Endothelial cell of hepatic sinusoid (primary cell): ENCODE measurements at regions not wholly inside any gene's neighbourhood (a gene's known extent, or its start where the extent isn't known, plus 50 kb on each side); places are given as distances from the start of the nearest gene placed in this dataset.
"Not testable (repeated sequence)": the region's sequence is repeated elsewhere in the genome, so short reads cannot be mapped to it uniquely, and the experiment has no call there.

ENCODE experiments used
- in situ Hi-C: cut with HindIII; loops from 2 replicates; pipeline ENCODE4 v1.10.0; 2017; ENCODE audit warnings: low sequenced_read_pairs

DNA sequence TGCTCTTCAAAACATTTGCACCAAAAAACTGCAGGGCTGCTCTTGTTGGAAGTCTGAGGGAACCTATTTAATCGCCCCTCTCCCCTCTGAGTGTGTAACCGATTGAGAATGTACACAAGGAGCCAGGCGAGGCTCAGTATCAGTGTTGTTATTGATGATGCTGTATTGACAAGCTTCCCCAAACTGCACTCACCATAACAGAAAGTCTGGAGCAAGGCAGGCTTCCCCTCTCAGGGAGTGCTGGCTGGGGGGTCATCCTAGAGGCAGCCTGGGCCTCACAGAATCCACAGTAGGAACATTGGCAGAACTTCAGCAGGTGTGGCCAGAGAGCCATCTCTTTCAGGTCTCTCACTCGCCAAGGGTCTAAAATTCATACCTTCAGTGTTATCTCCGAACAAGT lies 58.1 kb upstream of the TUNAR start:
- in situ Hi-C loops: no loop called here

DNA sequence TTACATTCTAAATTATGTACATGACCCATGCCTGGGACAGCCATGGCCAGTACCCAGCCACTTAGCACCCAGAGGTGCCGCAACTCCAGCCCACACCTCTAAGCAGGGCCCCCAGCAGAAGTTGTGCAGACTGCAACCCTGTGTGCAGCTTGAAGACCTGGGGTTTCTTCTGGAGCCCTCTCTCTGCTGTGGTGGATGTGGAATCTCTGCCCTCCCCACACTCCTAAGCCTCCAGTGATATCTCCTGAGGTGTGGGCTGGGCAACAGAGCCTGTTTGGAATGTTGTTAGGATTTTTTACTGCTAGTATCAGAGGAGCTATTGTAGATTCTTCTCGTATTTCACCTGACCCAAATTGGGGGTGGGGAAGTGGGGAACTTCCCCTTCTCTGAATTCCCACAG lies 59.4 kb upstream of the TUNAR start:
- in situ Hi-C loops: no loop called here

GRCh38 chr14:95816539-95816938 lies 60.1 kb upstream of the TUNAR start:
- in situ Hi-C loops: no loop called here

- in situ Hi-C loops: no loop called here
Observed at GRCh38 chr14:95815226-95815690, 61.4 kb upstream of the TUNAR start.

- in situ Hi-C loops: loop anchor here (5.0 kb wide), 1 partner anchor 53 kb away; no protein-coding TSS in a partner anchor
Observed at GRCh38 chr14:95814363-95815225, 62.0 kb upstream of the TUNAR start.

- in situ Hi-C loops: loop anchor here (5.0 kb wide), 1 partner anchor 55 kb away; no protein-coding TSS in a partner anchor
Observed at GRCh38 chr14:95811813-95812212, 64.8 kb upstream of the TUNAR start.

DNA sequence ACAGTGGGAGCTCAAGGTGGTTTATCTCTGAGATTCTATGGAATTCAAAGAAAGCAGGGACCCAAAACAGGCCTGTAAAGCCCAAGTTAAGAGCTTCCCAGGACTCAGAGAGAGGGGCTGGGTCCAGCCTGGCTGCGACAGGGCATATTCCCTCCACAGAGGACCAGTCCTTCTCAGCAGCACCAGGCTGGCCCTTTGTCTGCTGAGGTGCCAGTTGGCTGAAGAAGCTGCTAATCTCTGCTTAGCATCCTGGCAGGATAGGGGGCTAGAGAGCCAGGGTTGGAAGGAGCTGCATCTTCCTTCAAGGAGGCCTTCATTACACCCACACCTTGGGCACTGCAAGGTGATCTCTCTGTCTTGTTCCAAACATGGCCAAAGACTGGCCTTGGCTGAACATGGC lies 68.3 kb upstream of the TUNAR start:
- in situ Hi-C loops: loop anchor here (5.0 kb wide), 1 partner anchor 91 kb away; no protein-coding TSS in a partner anchor

GRCh38 chr14:95796788-95797187 lies 79.8 kb upstream of the TUNAR start:
- in situ Hi-C loops: loop anchor here (10.0 kb wide), 1 partner anchor 222 kb away; no protein-coding TSS in a partner anchor

GRCh38 chr14:95787941-95788340 lies 74.0 kb upstream of the TCL1A start:
- in situ Hi-C loops: no loop called here

DNA sequence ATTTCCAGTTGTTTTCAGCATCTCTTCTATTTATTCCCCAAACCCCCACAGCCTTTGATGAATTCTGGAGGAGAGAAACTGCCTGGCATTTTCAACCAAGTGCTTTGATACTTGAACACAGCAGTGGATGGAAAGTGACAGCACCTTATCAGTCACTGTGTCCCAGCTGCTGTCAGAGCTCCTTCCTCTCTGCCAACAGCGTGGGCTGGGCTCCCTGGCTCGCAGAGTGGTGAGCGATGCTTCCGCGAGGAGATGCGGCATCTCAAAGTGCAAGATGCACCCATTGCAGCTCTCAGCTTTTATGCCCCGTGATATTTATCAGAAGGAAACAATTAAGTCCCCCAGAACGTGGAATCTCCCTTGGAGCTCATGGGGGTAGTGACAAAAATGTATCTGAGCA lies 72.6 kb upstream of the TCL1A start:
- in situ Hi-C loops: no loop called here

GRCh38 chr14:95784137-95784536 lies 70.2 kb upstream of the TCL1A start:
- in situ Hi-C loops: no loop called here

- in situ Hi-C loops: no loop called here
Observed at GRCh38 chr14:95776798-95777534, 63.0 kb upstream of the TCL1A start.

DNA sequence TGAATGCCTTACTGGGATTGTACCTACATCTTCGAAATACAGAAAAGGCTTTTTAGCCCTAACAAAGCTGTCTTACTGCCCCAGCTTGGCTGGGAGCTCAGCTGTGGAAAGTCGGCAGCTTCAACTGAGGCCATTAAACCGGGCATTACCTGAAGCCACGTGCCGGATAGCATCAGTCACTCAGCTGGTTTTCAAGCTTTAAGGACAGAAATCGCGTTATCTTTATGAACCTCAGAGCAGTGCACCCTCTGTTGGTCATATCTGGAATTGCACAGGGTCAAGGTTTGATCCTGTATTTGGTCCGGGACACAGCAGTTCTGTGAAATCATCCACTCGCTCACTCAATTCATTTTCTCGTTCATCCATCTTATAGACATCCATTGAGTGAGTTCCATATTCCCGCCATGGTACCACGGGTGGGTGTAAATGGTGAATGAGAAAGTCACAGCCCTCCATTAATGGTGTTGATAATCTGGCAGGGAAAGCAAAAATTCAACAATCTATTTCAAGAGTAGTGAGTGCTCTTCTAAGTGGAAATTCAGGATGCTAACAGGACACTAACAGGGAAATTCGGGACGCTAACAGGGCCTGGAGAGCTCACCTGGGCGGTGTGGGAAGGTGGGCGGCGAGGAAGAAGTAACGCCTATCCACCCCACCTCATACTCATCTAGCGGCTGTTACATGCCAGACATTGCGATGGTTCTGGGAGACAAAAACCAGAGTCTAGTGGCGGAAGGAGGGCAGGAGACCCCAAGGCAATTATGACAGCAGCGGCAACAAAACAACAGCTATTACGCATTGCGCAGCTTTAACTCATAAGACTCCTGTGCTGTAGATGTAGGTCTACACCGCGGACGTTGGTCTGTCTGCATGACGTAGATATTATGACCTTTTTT lies 60.6 kb upstream of the TCL1A start:
- in situ Hi-C loops: no loop called here

GRCh38 chr14:95770777-95771176 lies 56.9 kb upstream of the TCL1A start:
- in situ Hi-C loops: no loop called here

DNA sequence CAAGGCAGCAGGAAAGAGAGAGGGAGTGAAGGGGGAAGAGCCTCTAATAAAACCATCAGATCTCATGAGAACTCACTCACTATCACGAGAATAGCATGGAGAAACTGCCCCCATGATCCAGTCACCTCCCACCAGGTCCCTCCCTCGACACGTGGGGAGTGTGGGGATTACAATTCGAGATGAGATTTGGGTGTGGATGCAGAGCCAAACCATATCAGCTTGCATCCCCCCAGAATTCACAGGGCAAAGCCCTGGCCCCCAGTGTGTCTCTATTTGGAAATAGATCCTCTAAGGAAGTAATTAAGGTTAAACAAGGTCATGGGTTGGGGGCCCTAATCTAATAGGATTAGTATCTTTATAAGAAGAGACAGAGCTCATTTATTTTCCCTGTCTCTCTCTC lies 56.1 kb upstream of the TCL1A start:
- in situ Hi-C loops: no loop called here

DNA sequence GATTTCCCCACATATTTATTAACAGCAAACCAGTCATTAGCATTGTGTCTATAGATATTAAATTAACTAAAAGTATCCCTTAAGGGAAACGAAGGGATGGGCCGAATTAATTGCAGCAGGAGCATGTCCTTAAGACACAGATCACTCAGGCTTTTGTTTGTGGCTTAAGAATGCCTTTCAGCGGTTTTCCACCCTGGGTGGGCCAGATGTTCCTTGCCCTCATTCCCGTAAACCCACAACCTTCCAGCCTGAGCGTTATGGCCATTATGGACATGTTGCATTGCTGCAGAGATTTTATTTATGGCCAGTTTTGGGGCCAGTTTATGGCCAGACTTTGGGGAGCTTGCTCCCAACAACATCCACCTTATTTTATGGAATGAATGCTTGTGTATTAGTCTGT lies 55.5 kb upstream of the TCL1A start:
- in situ Hi-C loops: not testable (repeated sequence)

DNA sequence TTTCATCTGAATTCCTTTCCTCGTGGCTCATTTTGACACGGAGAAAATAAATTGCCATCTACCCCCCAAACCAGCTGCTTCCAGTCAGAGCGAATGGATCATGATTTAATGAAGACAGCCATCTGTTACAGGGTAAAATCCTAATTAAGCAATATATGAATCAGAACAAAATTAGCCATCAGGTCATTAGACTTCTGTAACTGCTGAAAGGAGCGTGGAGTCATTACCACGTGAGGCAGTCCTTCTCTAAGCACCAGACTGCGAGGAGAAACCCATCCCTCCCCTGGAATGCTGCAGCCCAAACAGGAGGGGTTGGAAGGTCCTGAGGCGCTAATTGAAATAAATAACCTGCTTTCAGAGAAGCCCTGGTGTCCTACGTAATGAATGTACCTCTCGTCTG lies 51.1 kb upstream of the TCL1A start:
- in situ Hi-C loops: no loop called here

- in situ Hi-C loops: no loop called here
Observed at GRCh38 chr14:95763875-95764274, 50.0 kb upstream of the TCL1A start.
